Sigmoid colon (tissue), 4 donors: ENCODE measurements at regions not wholly inside any gene's neighbourhood (a gene's known extent, or its start where the extent isn't known, plus 50 kb on each side); places are given as distances from the start of the nearest gene placed in this dataset.

Experiments
- CTCF ChIP-seq, 4 experiments: fragments of 450-650 bp in 3 of 4; fragments of 200-600 bp in 1 of 4; IDR thresholded peaks; one replicate each; pipeline ENCODE4 v1.5.1; 2016 to 2019; ENCODE audit warnings: antibody characterized with exemption in 4 of 4, mild to moderate bottlenecking in 3 of 4, moderate library complexity in 2 of 4
- EP300 ChIP-seq, 4 donors: sonication (generic); formaldehyde crosslinking; IDR thresholded peaks; one replicate each; pipeline ENCODE4 v1.6.1; 2017; ENCODE audit warnings: antibody characterized with exemption in 4 of 4
- POLR2AphosphoS5 ChIP-seq, 4 donors: sonication (generic); formaldehyde crosslinking; IDR thresholded peaks; one replicate each; pipeline ENCODE4 v1.6.1; 2017; ENCODE audit warnings: antibody characterized with exemption in 4 of 4

GRCh38 chr1:38516560-38516959 lies 343.0 kb downstream of the RRAGC start:
- no peak for TF ChIP-seq POLR2AphosphoS5 (IDR thresholded peaks at IDR 0.05)
- TF ChIP-seq CTCF (IDR thresholded peaks at IDR 0.05): no peak
- TF ChIP-seq EP300 (IDR thresholded peaks at IDR 0.05): no peak
